T-helper 9 cell (primary cell): ENCODE measurements at regions not wholly inside any gene's neighbourhood (a gene's known extent, or its start where the extent isn't known, plus 50 kb on each side); places are given as distances from the start of the nearest gene placed in this dataset.

Experiments
- DNase-seq: peaks from one replicate; pipeline ENCODE4 v3.0.0-alpha.2; 2020

GRCh38 chr11:37105427-37105826 is 507.4 kb upstream of the RAG2 start:
- DNase-seq: no peak

DNA sequence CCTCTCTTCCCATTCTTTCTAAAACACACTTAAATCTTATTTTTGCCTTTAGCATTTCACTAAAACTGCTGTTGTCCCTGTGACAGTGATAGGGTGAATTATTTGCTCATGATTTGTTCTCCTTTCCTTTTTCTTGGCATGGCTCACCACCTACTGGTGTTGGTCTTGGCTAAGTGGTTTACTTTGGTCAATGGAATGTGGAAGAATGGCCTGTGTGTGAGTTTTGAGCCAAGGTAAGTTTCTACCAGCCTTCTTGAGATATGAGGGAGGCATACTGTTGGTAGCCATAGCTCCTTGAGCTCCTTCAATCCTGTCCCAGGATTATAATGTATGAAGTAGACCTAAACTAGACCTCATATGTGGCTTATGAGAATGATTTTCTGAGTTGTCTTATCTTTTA is 506.3 kb upstream of the RAG2 start:
- no peak for DNase-seq

- DNase-seq: no peak
Observed at GRCh38 chr11:37100008-37100407, 502.0 kb upstream of the RAG2 start.

DNA sequence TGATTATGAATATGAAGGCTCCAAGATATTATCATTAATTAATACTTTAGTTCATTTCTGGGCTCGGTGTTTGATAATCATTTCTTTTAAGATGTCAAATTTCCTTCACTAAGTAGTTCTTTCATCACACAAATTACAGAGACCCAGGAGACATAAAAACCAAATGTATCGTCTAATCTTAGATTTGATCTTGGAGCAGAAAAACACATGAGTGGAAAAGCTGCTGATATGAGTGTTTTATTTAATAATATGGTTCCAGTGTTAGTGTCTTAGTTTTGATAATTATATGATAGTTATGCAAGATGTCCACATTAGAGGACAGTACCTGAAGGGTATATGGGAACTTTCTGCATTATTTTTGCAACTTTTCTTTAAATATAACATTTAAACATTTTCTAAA is 494.5 kb upstream of the RAG2 start:
- DNase-seq: no peak

DNA sequence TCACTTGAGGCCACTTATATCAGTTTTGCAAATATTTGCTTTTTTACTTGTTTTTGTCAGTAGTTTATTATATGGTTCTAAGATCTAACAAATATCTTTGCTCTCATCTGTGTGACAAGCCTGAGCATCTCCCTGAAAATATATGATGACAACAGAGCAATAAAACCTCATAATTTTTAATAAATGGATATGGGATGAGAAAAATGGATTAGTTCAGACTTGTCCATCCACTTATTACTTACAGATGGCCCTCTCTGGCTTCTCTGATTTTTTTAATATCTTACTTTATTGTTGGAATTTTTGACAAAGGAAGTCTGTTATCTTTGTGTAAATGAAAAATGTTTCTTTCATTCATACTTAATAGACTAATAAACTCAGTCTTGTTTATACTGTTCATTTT is 491.4 kb upstream of the RAG2 start:
- DNase-seq: no peak

GRCh38 chr11:37088573-37088910 is 490.5 kb upstream of the RAG2 start:
- DNase-seq: no peak

DNA sequence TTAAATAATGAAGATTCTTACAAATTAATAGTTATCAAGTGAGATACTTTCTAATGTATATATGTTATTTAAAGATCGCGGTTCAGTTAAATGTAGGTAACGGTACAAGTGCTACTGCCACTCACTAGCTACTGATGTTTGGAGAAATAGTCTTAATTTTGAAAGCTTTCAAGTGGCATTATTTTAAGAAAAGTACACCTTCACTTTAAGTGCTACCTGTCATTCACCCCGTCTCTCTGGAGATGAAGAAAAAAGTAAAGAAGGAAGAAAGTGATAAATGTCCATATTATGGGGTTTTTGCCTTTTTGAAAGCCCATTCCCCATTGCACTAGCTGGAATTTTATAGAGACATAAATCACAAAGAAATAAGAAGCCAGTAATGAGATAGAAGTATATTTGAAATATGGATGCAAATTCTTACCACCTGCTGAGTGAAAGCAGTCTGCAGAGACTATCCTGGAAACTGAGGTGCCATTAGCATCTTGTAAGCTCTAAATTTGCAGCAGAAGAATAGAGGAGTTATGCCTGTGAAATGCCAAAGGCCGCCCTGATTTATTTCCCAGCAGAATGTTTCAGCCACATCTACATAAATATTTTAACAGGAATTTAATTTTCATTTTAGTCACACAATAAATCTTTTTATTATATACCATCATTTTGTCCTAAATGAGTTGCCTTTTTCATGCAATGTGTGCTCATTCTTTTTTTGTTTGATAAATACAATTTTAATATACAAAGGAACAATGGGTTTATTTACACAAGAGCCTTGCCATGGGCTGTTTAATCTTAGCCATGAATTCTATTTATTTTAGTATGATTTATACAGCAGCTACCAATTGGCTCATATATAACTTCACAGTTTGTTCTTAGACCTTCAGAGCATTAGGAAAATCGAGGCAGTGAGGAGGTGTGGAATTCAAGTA is 489.9 kb upstream of the RAG2 start:
- DNase-seq: no peak

GRCh38 chr11:37078521-37078920 is 480.5 kb upstream of the RAG2 start:
- DNase-seq: no peak

DNA sequence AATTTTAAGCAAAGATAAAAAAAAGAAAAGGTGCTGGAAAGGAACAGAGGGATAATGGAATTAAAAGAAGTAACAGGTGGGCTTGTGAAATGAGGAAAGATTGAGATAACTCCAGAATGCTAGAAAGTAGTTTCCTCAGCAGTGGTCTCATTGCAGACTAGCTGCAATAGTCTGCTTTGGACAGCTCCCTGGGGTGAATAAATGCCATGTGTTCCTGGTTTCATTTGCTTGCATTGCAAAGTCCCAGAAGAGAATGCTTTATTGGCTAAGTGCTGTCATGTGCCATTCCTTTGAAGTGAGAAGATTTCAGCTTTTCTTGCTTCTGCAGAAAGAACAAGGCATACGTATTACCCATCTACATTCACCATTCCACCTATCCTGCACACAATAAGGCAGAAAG is 478.8 kb upstream of the RAG2 start:
- DNase-seq: no peak

GRCh38 chr11:37072538-37073055 is 474.6 kb upstream of the RAG2 start:
- no peak for DNase-seq

DNA sequence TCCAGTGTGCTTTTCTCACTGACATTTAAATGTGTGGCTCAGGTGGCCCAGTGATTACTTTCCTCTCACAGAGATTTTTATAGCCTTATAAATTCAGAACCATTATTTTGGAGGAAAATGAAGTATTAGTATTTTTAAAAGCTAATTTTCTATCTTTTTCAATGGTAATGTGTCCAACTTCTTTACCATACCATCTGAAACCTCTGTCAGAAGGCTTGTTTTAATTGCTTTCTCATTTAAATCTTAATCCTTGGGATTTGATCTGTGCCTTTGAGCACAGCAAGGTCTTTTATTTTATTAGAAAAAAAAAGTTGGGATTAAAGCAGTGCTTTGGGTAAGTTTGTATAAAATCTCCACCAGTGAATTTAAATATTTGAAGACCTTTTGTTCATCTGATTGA is 452.3 kb upstream of the RAG2 start:
- DNase-seq: no peak

DNA sequence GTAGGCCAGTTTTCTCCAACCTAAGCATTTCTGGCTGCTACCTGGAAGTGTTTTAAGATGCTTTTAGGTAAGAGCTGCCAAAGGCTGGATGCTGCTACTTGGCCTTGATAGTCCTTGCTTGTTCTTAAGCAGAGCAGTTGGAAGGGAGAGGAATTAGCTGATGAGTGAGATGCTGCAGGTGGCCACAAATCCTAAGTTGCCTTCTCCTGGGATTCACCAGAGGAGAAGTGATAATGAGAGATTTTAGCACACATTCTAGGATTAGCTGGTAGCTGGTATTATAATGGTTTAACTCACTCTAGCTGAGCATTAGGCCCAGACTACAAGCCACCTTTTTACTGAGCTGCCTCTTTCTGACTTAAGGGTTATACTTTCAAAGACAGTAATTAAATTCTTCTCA is 442.9 kb upstream of the RAG2 start:
- no peak for DNase-seq

DNA sequence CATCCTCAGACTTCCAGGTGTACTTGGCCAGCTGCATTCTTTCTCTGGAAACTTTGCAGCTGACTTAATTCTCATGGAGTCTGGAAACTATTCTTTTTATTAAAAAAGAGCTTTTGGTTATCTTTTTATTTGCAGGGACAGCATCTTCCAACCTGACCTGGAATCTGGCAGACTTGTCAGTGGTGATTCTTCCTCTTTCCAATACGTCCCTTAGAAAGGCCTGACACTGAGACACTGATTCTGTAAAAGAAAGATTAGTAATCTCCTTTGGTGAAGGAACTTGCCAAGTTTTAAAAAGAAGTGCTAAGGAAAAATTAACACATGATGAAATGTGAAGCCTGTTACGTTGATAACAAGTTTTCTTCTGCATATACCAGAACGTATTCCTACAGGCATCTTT is 440.9 kb upstream of the RAG2 start:
- no peak for DNase-seq

DNA sequence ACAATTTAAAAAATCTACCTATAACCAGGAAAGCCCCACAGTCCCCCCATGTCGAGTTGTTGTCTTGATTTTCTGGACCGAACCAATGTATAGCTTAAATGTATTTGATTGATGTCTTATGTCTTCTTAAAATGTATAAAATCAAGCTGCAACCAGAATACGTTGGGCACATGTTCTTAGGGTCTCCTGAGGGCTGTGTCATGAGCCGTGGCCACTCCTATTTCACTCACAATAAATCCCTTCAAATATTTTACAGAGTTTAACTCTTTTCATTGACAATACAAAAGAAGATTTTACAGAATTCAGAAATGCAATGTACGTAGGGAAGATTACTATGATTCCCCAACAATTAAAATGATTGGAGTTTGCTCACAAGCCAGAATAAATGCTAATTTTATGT is 428.7 kb upstream of the RAG2 start:
- DNase-seq: no peak

DNA sequence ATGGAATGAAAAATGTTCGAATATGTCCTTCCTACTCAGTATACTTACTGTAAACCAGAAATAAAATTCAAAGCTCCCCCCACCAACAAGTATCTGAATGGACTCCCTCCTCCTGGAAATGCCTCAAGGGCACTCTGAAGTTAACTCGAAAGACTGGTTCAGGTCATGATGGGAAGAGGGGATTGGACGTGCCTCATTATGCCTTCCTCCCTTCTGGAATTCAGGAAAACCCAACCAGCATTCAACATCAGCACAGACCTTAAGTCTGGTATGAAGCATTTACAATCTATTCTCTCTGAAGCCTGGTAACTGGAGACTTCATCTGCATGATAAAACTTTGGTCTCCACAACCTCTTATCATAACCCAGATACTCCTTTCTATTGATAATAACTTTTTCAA is 428.3 kb upstream of the RAG2 start:
- DNase-seq: no peak

GRCh38 chr11:37006563-37006962 is 408.5 kb upstream of the RAG2 start:
- DNase-seq: no peak

GRCh38 chr11:37002831-37003230 is 404.8 kb upstream of the RAG2 start:
- no peak for DNase-seq

DNA sequence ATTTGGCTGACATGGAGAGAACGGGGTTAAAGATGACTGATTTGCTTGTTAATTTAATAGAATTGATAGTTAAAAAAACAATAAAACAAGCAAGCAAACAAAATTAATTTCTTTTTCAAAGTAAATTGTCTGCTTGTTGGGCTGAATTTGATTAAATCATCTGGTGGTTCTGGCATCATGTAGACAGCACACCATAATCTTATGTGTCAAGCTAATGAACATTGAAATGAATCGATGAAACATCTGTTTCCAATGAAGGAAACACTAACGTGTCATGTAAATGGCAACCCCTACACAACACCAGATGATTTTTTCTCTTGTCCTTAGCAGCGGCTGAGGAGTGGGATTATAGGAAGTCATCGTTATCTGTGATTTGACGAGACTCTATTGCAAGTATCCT is 399.6 kb upstream of the RAG2 start:
- DNase-seq: no peak

- DNase-seq: no peak
Observed at GRCh38 chr11:36996795-36997194, 398.8 kb upstream of the RAG2 start.

DNA sequence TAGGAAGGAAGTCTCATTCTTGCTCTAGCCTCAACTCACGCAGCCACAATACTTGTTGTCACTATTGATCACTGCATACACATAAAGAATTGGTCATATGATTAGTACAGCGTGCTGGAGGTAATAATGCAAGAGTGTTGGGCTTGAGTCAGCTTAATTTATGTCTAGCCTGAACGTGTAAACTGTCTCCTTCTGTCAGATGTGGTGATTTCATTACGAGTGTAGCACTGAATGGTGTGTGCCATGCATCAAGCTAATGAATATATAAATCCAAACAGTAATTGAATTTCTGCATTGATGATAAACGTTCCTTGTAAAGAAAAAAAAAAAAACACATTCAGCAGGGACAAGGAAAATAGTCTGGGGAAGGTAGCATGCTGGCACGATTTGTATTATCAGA is 396.2 kb upstream of the RAG2 start:
- DNase-seq: no peak

GRCh38 chr11:36988556-36988955 is 390.5 kb upstream of the RAG2 start:
- DNase-seq: no peak

DNA sequence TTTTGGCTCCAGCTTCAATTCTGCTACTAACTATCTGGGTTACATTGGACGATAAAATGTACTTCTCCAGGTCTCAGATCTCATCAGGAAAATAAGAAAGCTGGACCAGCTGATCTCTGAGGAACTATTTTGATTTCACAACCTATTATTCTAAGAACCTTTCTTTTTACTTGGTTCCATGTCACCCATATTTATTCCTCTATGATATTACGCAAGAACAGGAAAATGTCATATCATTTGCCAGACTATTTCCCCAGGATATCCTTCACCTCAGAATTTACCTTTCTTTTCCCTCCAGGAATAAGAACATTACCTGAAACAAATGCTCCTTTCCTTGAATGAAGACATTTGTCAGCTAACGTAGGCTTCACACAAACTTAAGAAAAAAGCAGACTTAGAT is 387.5 kb upstream of the RAG2 start:
- DNase-seq: no peak

DNA sequence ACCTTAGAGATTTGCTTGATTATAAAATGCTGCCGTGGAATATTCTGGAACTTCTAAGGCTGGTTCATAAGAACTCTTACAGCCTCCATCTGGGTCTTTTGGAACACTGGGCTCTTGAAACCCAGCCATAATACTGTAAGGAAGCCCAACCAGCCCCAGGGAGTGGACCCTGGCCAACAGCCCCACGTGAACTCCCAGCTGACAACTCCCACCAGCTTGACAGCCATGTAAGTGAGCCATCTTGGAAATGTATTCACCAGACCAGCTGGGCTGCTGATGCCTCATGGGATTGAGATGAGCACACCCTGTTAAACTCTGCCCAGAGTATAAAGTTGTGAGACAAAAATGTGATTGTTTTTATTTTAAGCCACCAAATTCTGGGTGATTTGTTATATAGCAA is 378.7 kb upstream of the RAG2 start:
- DNase-seq: no peak

- DNase-seq: no peak
Observed at GRCh38 chr11:36974771-36975170, 376.7 kb upstream of the RAG2 start.

DNA sequence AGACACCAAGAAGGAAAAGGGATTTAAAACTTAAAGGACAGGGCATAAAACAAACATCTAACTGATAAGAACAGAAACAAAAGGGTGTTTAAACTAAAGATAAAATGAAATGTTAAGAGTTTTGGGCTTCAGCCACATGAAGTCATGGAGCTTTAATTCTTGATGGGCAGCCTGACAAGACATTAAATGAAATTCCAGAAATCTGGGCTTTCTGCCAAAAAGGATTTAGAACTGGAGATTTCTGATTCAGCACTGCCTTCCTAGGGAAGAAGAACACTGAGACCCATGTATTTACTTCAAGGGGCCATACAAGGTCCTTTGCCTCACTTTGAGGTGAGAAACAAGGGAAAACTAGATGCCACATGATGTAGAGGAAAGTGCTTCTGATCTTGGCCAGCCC is 355.9 kb upstream of the RAG2 start:
- DNase-seq: no peak
